GM12878 (cell line): ENCODE measurements at regions not wholly inside any gene's neighbourhood (a gene's known extent, or its start where the extent isn't known, plus 50 kb on each side); places are given as distances from the start of the nearest gene placed in this dataset.

ENCODE experiments used
- ATF7 ChIP-seq: fragments of 450-650 bp; IDR thresholded peaks from 2 replicates; pipeline ENCODE4 v1.6.1; 2016; ENCODE audit warnings: low read depth, mild to moderate bottlenecking
- HCFC1 ChIP-seq: fragments of 150-350 bp; IDR thresholded peaks from 2 replicates; pipeline ENCODE4 v1.6.1; 2014; ENCODE audit warnings: low read length
- JUND ChIP-seq: IDR thresholded peaks from 2 replicates; pipeline ENCODE4 v1.6.1; 2012; ENCODE audit warnings: low read depth, mild to moderate bottlenecking, low read length, improper control_type of control experiment, moderate library complexity
- RAD51 ChIP-seq: fragments of 450-650 bp; IDR thresholded peaks from 2 replicates; pipeline ENCODE4 v1.6.1; 2016; ENCODE audit warnings: moderate library complexity, mild to moderate bottlenecking, inconsistent platforms
- SUPT20H ChIP-seq: IDR thresholded peaks from 2 replicates; pipeline ENCODE4 v1.6.1; 2011; ENCODE audit warnings: low read depth, mild to moderate bottlenecking, low read length, moderate library complexity, borderline replicate concordance; ENCODE audit not compliant: control insufficient read depth
- ZNF207 ChIP-seq: fragments of 450-650 bp; IDR thresholded peaks from 2 replicates; pipeline ENCODE4 v1.6.1; 2014; ENCODE audit warnings: antibody characterized with exemption, mild to moderate bottlenecking, borderline replicate concordance
- ZNF217 ChIP-seq: fragments of 450-650 bp; IDR thresholded peaks from 2 replicates; pipeline ENCODE4 v1.6.1; 2017; ENCODE audit warnings: antibody characterized with exemption, mild to moderate bottlenecking
- TF ChIP-seq, protein P1 (sequence below): fragments of 450-650 bp; IDR thresholded peaks from 2 replicates; pipeline ENCODE4 v1.6.1; 2018; ENCODE audit warnings: mild to moderate bottlenecking, low read depth, moderate library complexity; ENCODE audit not compliant: partially characterized antibody
- TF ChIP-seq, protein P2 (sequence below): fragments of 450-650 bp; IDR thresholded peaks from 2 replicates; pipeline ENCODE4 v1.6.1; 2016; ENCODE audit warnings: mild to moderate bottlenecking, moderate library complexity, borderline replicate concordance

DNA sequence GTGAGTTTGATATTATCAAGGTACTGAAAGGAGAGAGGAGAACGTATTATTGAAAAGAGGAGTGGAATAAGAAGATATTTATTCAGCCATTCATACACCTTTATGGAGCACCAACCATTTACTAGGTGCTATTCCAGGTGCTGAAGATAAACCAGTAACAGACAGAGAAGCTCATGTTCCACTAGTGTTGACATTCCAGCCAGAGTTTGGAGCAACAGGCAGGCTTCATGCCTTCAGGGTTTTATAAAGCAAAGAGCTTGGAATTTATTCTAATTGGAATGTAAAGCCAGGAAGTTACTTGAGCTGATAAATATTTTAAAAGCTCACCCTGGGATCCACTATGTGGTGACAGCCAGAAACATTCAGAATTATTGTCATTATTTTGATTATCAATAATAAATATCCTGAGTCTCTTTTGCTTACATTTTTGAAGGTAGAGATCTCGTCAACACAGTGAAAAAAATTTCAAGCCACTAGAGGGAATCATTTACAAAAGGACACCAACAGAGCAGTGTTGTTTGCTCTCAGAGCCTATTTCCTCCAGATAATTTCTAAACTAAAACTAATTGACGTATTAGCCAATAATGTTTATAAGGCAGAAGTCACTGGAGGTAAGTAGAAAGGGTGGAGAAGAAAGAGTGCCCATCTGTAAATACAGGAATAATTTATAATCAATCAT, 172.0 kb downstream of the KCNA4 start (continued):
- TF ChIP-seq, protein P1, sequence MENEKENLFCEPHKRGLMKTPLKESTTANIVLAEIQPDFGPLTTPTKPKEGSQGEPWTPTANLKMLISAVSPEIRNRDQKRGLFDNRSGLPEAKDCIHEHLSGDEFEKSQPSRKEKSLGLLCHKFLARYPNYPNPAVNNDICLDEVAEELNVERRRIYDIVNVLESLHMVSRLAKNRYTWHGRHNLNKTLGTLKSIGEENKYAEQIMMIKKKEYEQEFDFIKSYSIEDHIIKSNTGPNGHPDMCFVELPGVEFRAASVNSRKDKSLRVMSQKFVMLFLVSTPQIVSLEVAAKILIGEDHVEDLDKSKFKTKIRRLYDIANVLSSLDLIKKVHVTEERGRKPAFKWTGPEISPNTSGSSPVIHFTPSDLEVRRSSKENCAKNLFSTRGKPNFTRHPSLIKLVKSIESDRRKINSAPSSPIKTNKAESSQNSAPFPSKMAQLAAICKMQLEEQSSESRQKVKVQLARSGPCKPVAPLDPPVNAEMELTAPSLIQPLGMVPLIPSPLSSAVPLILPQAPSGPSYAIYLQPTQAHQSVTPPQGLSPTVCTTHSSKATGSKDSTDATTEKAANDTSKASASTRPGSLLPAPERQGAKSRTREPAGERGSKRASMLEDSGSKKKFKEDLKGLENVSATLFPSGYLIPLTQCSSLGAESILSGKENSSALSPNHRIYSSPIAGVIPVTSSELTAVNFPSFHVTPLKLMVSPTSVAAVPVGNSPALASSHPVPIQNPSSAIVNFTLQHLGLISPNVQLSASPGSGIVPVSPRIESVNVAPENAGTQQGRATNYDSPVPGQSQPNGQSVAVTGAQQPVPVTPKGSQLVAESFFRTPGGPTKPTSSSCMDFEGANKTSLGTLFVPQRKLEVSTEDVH = no peak
- TF ChIP-seq ZNF217 (no peak), ZNF207 (no peak), ATF7 (no peak), JUND (no peak), HCFC1 (no peak), RAD51 (no peak), SUPT20H (no peak)
- TF ChIP-seq, protein P2, sequence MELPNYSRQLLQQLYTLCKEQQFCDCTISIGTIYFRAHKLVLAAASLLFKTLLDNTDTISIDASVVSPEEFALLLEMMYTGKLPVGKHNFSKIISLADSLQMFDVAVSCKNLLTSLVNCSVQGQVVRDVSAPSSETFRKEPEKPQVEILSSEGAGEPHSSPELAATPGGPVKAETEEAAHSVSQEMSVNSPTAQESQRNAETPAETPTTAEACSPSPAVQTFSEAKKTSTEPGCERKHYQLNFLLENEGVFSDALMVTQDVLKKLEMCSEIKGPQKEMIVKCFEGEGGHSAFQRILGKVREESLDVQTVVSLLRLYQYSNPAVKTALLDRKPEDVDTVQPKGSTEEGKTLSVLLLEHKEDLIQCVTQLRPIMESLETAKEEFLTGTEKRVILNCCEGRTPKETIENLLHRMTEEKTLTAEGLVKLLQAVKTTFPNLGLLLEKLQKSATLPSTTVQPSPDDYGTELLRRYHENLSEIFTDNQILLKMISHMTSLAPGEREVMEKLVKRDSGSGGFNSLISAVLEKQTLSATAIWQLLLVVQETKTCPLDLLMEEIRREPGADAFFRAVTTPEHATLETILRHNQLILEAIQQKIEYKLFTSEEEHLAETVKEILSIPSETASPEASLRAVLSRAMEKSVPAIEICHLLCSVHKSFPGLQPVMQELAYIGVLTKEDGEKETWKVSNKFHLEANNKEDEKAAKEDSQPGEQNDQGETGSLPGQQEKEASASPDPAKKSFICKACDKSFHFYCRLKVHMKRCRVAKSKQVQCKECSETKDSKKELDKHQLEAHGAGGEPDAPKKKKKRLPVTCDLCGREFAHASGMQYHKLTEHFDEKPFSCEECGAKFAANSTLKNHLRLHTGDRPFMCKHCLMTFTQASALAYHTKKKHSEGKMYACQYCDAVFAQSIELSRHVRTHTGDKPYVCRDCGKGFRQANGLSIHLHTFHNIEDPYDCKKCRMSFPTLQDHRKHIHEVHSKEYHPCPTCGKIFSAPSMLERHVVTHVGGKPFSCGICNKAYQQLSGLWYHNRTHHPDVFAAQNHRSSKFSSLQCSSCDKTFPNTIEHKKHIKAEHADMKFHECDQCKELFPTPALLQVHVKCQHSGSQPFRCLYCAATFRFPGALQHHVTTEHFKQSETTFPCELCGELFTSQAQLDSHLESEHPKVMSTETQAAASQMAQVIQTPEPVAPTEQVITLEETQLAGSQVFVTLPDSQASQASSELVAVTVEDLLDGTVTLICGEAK = no peak
- TF ChIP-seq, all 136 proteins: peak for 0
